GM19238 (cell line): ENCODE measurements at regions not wholly inside any gene's neighbourhood (a gene's known extent, or its start where the extent isn't known, plus 50 kb on each side); places are given as distances from the start of the nearest gene placed in this dataset.

ENCODE experiments used
- DNase-seq: peaks from one replicate; pipeline ENCODE4 v3.0.0; 2011; ENCODE audit warnings: low spot score; ENCODE audit not compliant: insufficient read length

GRCh38 chr16:85550422-85550864 lies 62.7 kb upstream of the GSE1 start:
- no peak for DNase-seq

- DNase-seq, result no peak
Observed at GRCh38 chr16:85550953-85551924, 61.9 kb upstream of the GSE1 start.

GRCh38 chr16:85552980-85553435 lies 60.1 kb upstream of the GSE1 start:
- no peak for DNase-seq

GRCh38 chr16:85553436-85554113 lies 59.5 kb upstream of the GSE1 start:
- DNase-seq, result peak; percentile 72

- peak; percentile 95 for DNase-seq
Observed at GRCh38 chr16:85554114-85554888, 58.8 kb upstream of the GSE1 start.

GRCh38 chr16:85554889-85555718 lies 58.0 kb upstream of the GSE1 start:
- DNase-seq, result peak; percentile 69

GRCh38 chr16:85555719-85556455 lies 57.2 kb upstream of the GSE1 start:
- peak; percentile 61 for DNase-seq

- DNase-seq, result peak; percentile 86
Observed at GRCh38 chr16:85556456-85557082, 56.6 kb upstream of the GSE1 start.

GRCh38 chr16:85557083-85557970 lies 55.8 kb upstream of the GSE1 start:
- DNase-seq, result peak; percentile 69

- DNase-seq, result no peak
Observed at GRCh38 chr16:85557971-85558657, 55.0 kb upstream of the GSE1 start.

GRCh38 chr16:85560932-85561247 lies 52.2 kb upstream of the GSE1 start:
- no peak for DNase-seq

- DNase-seq, result no peak
Observed at GRCh38 chr16:85561248-85562092, 51.7 kb upstream of the GSE1 start.

- DNase-seq, result no peak
Observed at GRCh38 chr16:85562093-85562786, 50.9 kb upstream of the GSE1 start.

GRCh38 chr16:85563034-85563433 lies 50.1 kb upstream of the GSE1 start:
- DNase-seq, result no peak
